Esophagus mucosa (tissue), 1 donor: ENCODE measurements at regions not wholly inside any gene's neighbourhood (a gene's known extent, or its start where the extent isn't known, plus 50 kb on each side); places are given as distances from the start of the nearest gene placed in this dataset.
"Not testable (repeated sequence)": the region's sequence is repeated elsewhere in the genome, so short reads cannot be mapped to it uniquely, and the experiment has no call there.

ENCODE experiments used
- ATAC-seq: fragments of 200-7000 bp; cut with Tn5 transposase; one replicate; pipeline ENCODE4 v1.9.1; 2020
- donor health status: DM: yes; HTN: yes; CAD: no.

- ATAC-seq, result no peak
Measured at GRCh38 chr14:46147452-46147851, 504.1 kb downstream of the RPL10L start.

- no peak for ATAC-seq
Measured at GRCh38 chr14:46147024-46147423, 504.6 kb downstream of the RPL10L start.

- ATAC-seq, result no peak
Measured at GRCh38 chr14:46140445-46140844, 511.1 kb downstream of the RPL10L start.

GRCh38 chr14:46139649-46140048, 511.9 kb downstream of the RPL10L start:
- no peak for ATAC-seq

- no peak for ATAC-seq
Measured at GRCh38 chr14:46137786-46138185, 513.8 kb downstream of the RPL10L start.

- no peak for ATAC-seq
Measured at GRCh38 chr14:46136456-46136855, 515.1 kb downstream of the RPL10L start.

GRCh38 chr14:46108228-46108627, 543.4 kb downstream of the RPL10L start:
- ATAC-seq, result no peak

GRCh38 chr14:46100901-46101300, 550.7 kb downstream of the RPL10L start:
- ATAC-seq, result not testable (repeated sequence)

GRCh38 chr14:46091819-46092218, 559.8 kb downstream of the RPL10L start:
- ATAC-seq, result no peak

GRCh38 chr14:46087604-46088003, 564.0 kb downstream of the RPL10L start:
- no peak for ATAC-seq

- no peak for ATAC-seq
Measured at GRCh38 chr14:46074061-46074460, 577.5 kb downstream of the RPL10L start.

GRCh38 chr14:46063872-46064271, 587.7 kb downstream of the RPL10L start:
- no peak for ATAC-seq

GRCh38 chr14:46058964-46059563, 592.5 kb downstream of the RPL10L start:
- no peak for ATAC-seq

- no peak for ATAC-seq
Measured at GRCh38 chr14:46057799-46058198, 593.8 kb downstream of the RPL10L start.

GRCh38 chr14:46054526-46054925, 597.1 kb downstream of the RPL10L start:
- ATAC-seq, result no peak

- no peak for ATAC-seq
Measured at GRCh38 chr14:46053221-46053620, 598.4 kb downstream of the RPL10L start.

- ATAC-seq, result no peak
Measured at GRCh38 chr14:46051796-46052195, 599.8 kb downstream of the RPL10L start.

- no peak for ATAC-seq
Measured at GRCh38 chr14:46048127-46048526, 603.5 kb downstream of the RPL10L start.

GRCh38 chr14:46036099-46036498, 615.5 kb downstream of the RPL10L start:
- no peak for ATAC-seq

GRCh38 chr14:46034305-46034704, 617.3 kb downstream of the RPL10L start:
- ATAC-seq, result no peak

GRCh38 chr14:46018846-46019420, 632.6 kb downstream of the RPL10L start:
- ATAC-seq, result no peak

GRCh38 chr14:46008348-46008747, 643.2 kb downstream of the RPL10L start:
- no peak for ATAC-seq

- no peak for ATAC-seq
Measured at GRCh38 chr14:45998554-45998953, 653.0 kb downstream of the RPL10L start.

- no peak for ATAC-seq
Measured at GRCh38 chr14:45990252-45990651, 661.3 kb downstream of the RPL10L start.

GRCh38 chr14:45976001-45976400, 675.6 kb downstream of the RPL10L start:
- ATAC-seq, result no peak
